Vagina (tissue), 2 donors: ENCODE measurements at regions not wholly inside any gene's neighbourhood (a gene's known extent, or its start where the extent isn't known, plus 50 kb on each side); places are given as distances from the start of the nearest gene placed in this dataset.

ENCODE experiments used
- DNase-seq, 2 donors: peaks; one replicate each; pipeline ENCODE4 v3.0.0-alpha.2; 2017; ENCODE audit errors: extremely low spot score in 2 of 2
- H3K27ac ChIP-seq: fragments of 200-600 bp; sonication (generic); one replicate; pipeline ENCODE4 v1.5.1; 2019
- H3K27me3 ChIP-seq: fragments of 200-600 bp; sonication (generic); one replicate; pipeline ENCODE4 v1.5.1; 2019
- H3K36me3 ChIP-seq, 2 donors: fragments of 200-600 bp; sonication (generic); one replicate each; pipeline ENCODE4 v1.5.1; 2017 to 2019
- H3K4me1 ChIP-seq: fragments of 200-600 bp; sonication (generic); one replicate; pipeline ENCODE4 v1.5.1; 2019
- H3K4me3 ChIP-seq, 2 donors: fragments of 200-600 bp; sonication (generic); 1 replicate in 1 of 2; 2 replicates in 1 of 2; pipeline ENCODE4 v1.5.1; 2016 to 2019
- H3K9me3 ChIP-seq: fragments of 200-600 bp; sonication (generic); one replicate; pipeline ENCODE4 v1.5.1; 2019
- CTCF ChIP-seq, 3 experiments: fragments of 450-650 bp in 2 of 3; fragments of 200-600 bp in 1 of 3; sonication (generic) in 1 of 3; IDR thresholded peaks; one replicate each; pipeline ENCODE4 v1.5.1; 2017 to 2019; ENCODE audit warnings: antibody characterized with exemption in 3 of 3, mild to moderate bottlenecking in 2 of 3, moderate library complexity in 2 of 3
- POLR2A ChIP-seq, 2 donors: fragments of 450-650 bp; IDR thresholded peaks; one replicate each; pipeline ENCODE4 v1.6.1; 2017; ENCODE audit warnings: antibody characterized with exemption in 2 of 2, mild to moderate bottlenecking in 2 of 2, moderate library complexity in 2 of 2
- POLR2AphosphoS5 ChIP-seq, 2 donors: sonication (generic); formaldehyde crosslinking; IDR thresholded peaks; one replicate each; pipeline ENCODE4 v1.9.0; 2017; ENCODE audit warnings: antibody characterized with exemption in 2 of 2, mild to moderate bottlenecking in 2 of 2, low read depth in 1 of 2; ENCODE audit not compliant: insufficient read depth in 1 of 2
- intact Hi-C: fragments of 100-400 bp; cut with DNase I; formaldehyde crosslinking; loops from one replicate; pipeline ENCODE4 v1.15.1; 2023

- intact Hi-C loops: no loop called here
- no peak for TF ChIP-seq POLR2A (IDR thresholded peaks at IDR 0.05)
- TF ChIP-seq POLR2AphosphoS5 (IDR thresholded peaks at IDR 0.05; ENCODE audit: insufficient read depth in 1 of 2, low read depth in 1 of 2): no peak
- TF ChIP-seq CTCF (IDR thresholded peaks at IDR 0.05): no peak
- Histone ChIP-seq H3K27me3 (no peaks in the 10 kb centered on the region), H3K4me1 (peaks cover 52% of the 10 kb centered on the region), H3K36me3 (no peaks in the 10 kb centered on the region), H3K9me3 (no peaks in the 10 kb centered on the region), H3K4me3 (no peak overlapping the region), H3K27ac (peak overlapping the region; percentile 69)
- DNase-seq: no peak
These were observed 238.0 kb downstream of the ANKRD60 start for GRCh38 chr20:57990396-57990987.

DNA sequence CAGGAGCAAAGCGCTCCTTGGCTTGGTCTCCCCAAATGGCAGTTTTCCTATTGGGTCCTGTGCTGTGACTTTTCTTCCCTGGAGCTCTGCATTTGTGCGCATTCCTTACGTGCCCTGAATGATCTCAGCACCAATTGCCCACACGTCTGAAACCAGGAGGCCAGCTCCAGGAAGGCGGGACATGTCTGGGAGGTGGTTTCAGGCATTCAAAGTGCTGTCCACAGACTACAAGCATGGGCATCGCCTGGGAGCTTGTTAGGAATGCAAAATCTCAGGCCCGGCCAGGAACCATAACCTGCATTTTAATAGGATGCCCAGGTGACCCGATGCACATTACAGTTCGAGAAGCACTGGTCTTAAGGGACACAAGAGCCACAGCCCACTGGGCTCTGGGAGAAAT, 239.6 kb downstream of the ANKRD60 start:
- no peaks in the 10 kb centered on the region for H3K9me3 ChIP-seq
- H3K36me3 ChIP-seq: no peaks in the 10 kb centered on the region
- H3K4me3 ChIP-seq: no peak overlapping the region
- intact Hi-C loops: no loop called here
- TF ChIP-seq POLR2AphosphoS5 (IDR thresholded peaks at IDR 0.05; ENCODE audit: insufficient read depth in 1 of 2, low read depth in 1 of 2) (no peak), POLR2A (IDR thresholded peaks at IDR 0.05) (no peak), CTCF (IDR thresholded peaks at IDR 0.05) (no peak)
- peaks cover 40% of the 10 kb centered on the region for H3K4me1 ChIP-seq
- DNase-seq: no peak
- H3K27ac ChIP-seq: no peak overlapping the region
- no peaks in the 10 kb centered on the region for H3K27me3 ChIP-seq

- Histone ChIP-seq H3K27ac (no peak overlapping the region), H3K4me3 (no peak overlapping the region), H3K36me3 (no peaks in the 10 kb centered on the region), H3K9me3 (no peaks in the 10 kb centered on the region), H3K27me3 (no peaks in the 10 kb centered on the region), H3K4me1 (peaks cover 36% of the 10 kb centered on the region)
- intact Hi-C loops: no loop called here
- TF ChIP-seq POLR2AphosphoS5 (IDR thresholded peaks at IDR 0.05; ENCODE audit: insufficient read depth in 1 of 2, low read depth in 1 of 2) (no peak), CTCF (IDR thresholded peaks at IDR 0.05) (no peak), POLR2A (IDR thresholded peaks at IDR 0.05) (no peak)
- no peak for DNase-seq
These were observed 240.0 kb downstream of the ANKRD60 start for GRCh38 chr20:57988422-57988821.

GRCh38 chr20:57987659-57988058, 240.8 kb downstream of the ANKRD60 start:
- H3K27me3 ChIP-seq: no peaks in the 10 kb centered on the region
- TF ChIP-seq CTCF (IDR thresholded peaks at IDR 0.05): no peak
- no peak for TF ChIP-seq POLR2AphosphoS5 (IDR thresholded peaks at IDR 0.05; ENCODE audit: insufficient read depth in 1 of 2, low read depth in 1 of 2)
- TF ChIP-seq POLR2A (IDR thresholded peaks at IDR 0.05): no peak
- H3K27ac ChIP-seq: no peak overlapping the region
- H3K4me1 ChIP-seq: peaks cover 28% of the 10 kb centered on the region
- no peak for DNase-seq
- intact Hi-C loops: no loop called here
- H3K36me3 ChIP-seq: no peaks in the 10 kb centered on the region
- no peaks in the 10 kb centered on the region for H3K9me3 ChIP-seq
- no peak overlapping the region for H3K4me3 ChIP-seq

- intact Hi-C loops: no loop called here
- no peak overlapping the region for H3K4me3 ChIP-seq
These were observed 241.8 kb downstream of the ANKRD60 start for GRCh38 chr20:57986666-57987065.

More at GRCh38 chr20:57986666-57987065, 241.8 kb downstream of the ANKRD60 start:
- no peak overlapping the region for H3K27ac ChIP-seq
- peaks cover 18% of the 10 kb centered on the region for H3K4me1 ChIP-seq
- no peaks in the 10 kb centered on the region for H3K9me3 ChIP-seq
- DNase-seq: no peak
- no peaks in the 10 kb centered on the region for H3K27me3 ChIP-seq
- H3K36me3 ChIP-seq: no peaks in the 10 kb centered on the region
- TF ChIP-seq POLR2A (IDR thresholded peaks at IDR 0.05) (no peak), POLR2AphosphoS5 (IDR thresholded peaks at IDR 0.05; ENCODE audit: insufficient read depth in 1 of 2, low read depth in 1 of 2) (no peak), CTCF (IDR thresholded peaks at IDR 0.05) (no peak)
